ENCODE measurements at regions not wholly inside any gene's neighbourhood (a gene's known extent, or its start where the extent isn't known, plus 50 kb on each side); places are given as distances from the start of the nearest gene placed in this dataset.

- no peak for TF ChIP-seq CTCF (IDR thresholded peaks at IDR 0.05)
- TF ChIP-seq POLR2A (IDR thresholded peaks at IDR 0.05), result no peak
These were observed 177.2 kb upstream of the CRIM1 start for GRCh38 chr2:36178384-36178783.

Data from right lobe of liver (tissue), 4 donors.